GM18520 (cell line): ENCODE measurements at regions not wholly inside any gene's neighbourhood (a gene's known extent, or its start where the extent isn't known, plus 50 kb on each side); places are given as distances from the start of the nearest gene placed in this dataset.
A peak's percentile ranks its signal among the peaks of the same experiment; 100 is the strongest.
"Not testable (repeated sequence)": the region's sequence is repeated elsewhere in the genome, so short reads cannot be mapped to it uniquely, and the experiment has no call there.

Source experiments
- ATAC-seq: cut with Tn5 transposase; IDR thresholded peaks from one replicate; pipeline ENCODE4 v1.9.1; 2021; ENCODE audit not compliant: unreplicated experiment

DNA sequence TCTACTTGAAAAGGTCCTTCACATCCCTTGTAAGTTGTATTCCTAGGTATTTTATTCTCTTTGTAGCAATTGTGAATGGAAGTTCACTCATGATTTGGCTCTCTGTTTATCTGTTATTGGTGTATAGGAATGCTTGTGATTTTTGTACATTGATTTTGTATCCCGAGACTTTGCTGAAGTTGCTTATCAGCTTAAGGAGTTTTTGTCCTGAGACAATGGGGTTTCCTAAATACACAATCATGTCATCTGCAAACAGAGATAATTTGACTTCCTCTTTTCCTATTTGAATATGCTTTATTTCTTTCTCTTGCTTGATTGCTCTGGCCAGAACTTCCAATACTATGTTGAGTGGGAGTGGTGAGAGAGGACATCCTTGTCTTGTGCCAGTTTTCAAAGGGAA, 69.8 kb upstream of the MYRIP start:
- ATAC-seq = not testable (repeated sequence)

DNA sequence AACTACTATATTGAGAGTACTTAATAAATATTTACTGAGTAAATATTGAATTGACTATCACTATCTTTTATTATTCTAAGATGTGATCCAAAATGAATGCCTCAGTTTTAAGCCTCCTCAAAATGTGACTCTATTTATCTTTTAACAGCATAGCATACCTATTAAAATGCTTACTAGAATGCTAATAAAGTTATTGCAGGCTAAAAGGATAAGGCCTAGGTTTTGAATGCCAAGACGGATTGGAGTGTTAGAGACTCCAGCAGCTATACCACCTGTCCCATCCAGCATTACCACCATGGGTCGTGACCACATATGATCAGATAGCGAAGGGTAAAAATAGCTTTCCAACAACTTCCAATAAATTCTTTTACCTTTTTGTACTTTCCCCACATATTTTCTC, 64.7 kb upstream of the MYRIP start:
- no peak for ATAC-seq

DNA sequence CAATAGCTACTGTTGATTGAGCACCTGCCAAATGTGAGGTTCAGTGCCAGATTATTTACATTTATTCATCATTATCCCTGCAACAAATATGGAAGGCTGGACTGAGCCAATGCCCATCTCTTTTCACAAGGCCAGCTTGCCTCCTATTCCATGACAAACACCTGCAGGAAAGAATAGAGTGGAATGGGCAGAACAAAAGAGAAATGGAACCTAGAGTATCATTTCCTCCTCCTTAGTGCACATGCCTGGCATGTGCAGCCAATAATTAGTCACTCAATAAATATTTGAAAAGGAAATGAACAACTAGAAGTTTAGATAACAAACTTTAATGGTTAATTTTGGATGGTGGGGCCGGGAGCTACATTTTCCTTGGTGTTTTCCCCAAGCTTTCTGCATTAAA, 61.4 kb upstream of the MYRIP start:
- no peak for ATAC-seq

GRCh38 chr3:39748763-39749162, 60.6 kb upstream of the MYRIP start:
- no peak for ATAC-seq

DNA sequence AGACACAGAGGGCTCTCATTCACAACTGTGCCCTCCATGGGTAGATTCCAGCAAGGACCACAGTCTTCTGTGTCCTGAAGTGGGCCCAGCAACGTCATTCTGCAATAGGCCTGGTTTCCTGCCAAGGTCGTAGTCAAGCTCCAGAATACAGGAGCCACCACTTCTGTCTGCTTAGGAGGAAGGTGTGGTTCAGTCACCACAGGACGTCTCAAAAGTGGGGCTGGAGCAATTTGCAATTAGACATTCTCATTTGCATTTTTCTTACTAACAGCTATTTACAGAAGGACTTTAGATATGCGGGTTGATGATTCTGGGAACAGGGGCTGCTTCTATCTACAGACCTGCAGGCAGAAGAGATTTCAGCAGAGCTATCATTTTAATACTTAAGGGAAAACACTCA, 58.7 kb upstream of the MYRIP start:
- no peak for ATAC-seq

GRCh38 chr3:39751286-39751685, 58.1 kb upstream of the MYRIP start:
- no peak for ATAC-seq

- ATAC-seq = no peak
These were observed 57.3 kb upstream of the MYRIP start for GRCh38 chr3:39752019-39752637.

GRCh38 chr3:39752751-39753150, 56.7 kb upstream of the MYRIP start:
- no peak for ATAC-seq

DNA sequence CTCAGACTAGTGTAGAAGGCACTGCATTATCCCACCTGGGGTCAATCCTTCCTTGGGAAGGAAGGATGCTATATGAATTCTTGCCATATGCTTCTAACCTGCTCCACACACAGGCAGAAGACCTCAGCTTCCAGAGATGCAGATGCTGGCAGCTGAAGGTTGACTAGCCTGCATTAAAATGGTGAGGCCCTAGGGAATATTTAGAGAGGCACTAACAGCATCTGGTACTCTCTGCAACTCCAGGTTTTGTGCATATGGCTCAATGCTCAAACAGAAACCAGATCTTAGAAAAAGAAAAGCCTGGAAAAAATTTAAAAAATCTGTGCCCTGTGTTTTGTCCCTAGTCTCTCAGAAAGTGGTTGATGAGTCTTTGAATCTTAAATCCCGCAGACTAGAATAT, 56.0 kb upstream of the MYRIP start:
- ATAC-seq = no peak

DNA sequence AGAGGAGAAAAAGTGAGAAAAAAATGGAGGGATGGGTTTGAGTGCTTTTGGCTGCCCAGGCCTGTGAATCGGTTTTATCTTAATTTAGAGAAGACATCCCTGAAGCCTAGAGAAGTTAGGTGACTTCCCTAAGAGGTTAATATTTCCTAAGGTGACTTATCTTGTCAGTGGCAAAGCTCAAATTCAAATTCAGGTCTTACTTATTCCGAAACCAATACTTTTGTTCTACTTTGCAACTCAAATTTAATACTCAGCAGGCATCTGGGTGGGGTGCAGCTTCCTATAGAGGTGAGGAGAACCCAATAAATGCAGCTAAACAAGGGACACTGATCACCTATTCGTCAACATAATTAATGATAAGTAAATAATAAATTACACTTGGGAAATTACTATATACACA, 54.9 kb upstream of the MYRIP start:
- ATAC-seq = peak; percentile 57

DNA sequence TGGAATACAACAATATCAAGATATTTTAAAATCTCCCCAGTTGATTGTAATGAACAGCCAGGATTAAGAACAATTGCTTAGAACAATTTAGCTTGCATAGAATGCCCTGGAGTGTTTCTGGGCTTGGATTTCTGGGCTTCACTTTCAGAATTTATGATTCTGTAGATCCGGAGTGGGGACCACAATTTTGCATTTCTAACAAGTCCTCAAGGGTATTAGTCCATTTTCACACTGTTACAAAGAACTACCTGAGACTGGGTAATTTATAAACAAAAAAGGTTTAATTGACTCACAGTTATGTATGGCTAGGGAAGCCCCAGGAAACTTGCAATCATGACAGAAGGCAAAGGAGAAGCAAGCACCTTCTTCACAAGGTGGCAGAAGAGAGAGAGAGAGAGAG, 54.3 kb upstream of the MYRIP start:
- peak; percentile 39 for ATAC-seq

DNA sequence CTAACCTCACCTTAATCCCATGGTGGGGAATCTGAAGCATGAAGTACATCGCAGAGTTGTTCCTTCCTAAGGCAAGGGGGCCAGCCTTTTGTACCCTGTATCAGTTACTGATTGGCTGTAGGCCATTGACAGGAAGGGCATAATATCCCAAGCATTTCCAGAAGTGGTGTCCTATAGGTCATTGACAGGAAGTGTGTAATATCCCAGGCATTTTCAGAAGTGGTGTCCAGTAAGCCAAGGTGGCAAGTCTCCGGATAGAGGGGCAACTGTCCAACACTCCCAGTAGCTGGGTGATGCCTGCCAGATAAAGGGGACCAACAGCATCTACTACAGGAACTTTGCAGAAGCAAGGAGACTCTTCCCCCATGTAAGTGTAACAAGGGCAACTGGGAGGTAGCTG, 52.1 kb upstream of the MYRIP start:
- no peak for ATAC-seq
